ENCODE measurements at regions not wholly inside any gene's neighbourhood (a gene's known extent, or its start where the extent isn't known, plus 50 kb on each side); places are given as distances from the start of the nearest gene placed in this dataset.

GRCh38 chr10:107554333-107554732 is 389.8 kb upstream of the SORCS1 start:
- Histone ChIP-seq H3K9me3 (ENCODE audit: control insufficient read depth in 2 of 2, low read length in 2 of 2) (no peaks in the 10 kb centered on the region), H3K4me3 (ENCODE audit: low read length in 2 of 2) (no peak overlapping the region), H3K36me3 (ENCODE audit: control insufficient read depth in 2 of 2, insufficient read depth in 2 of 2, low read length in 2 of 2) (no peaks in the 10 kb centered on the region), H3K27me3 (ENCODE audit: control insufficient read depth in 1 of 2, insufficient read depth in 2 of 2, low read length in 2 of 2) (no peaks in the 10 kb centered on the region), H3K9ac (ENCODE audit: low read length in 2 of 2) (no peak overlapping the region), H3K4me1 (ENCODE audit: control insufficient read depth, insufficient read depth, low read length) (no peaks in the 10 kb centered on the region), H3K27ac (ENCODE audit: low read length) (no peak overlapping the region)

DNA sequence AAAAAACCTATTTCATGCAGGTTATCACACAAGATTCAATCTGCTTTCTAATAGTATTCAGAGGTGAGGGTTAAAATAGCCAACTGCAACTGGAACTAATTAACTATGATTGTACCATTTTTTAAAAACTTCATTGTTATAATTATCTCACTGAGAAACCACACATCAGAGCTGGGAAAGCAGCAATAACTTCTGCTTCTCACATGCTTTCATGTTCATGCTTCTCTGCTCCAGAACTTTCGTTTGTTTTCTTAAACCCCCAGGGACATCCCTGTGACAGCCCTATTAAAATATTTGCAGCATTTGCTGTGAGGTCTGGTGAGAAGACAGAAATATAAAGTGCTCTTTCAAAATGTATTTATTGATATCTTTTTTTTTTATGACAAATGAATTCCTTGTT is 389.0 kb upstream of the SORCS1 start:
- Histone ChIP-seq H3K4me3 (ENCODE audit: low read length in 2 of 2) (no peak overlapping the region), H3K9ac (ENCODE audit: low read length in 2 of 2) (no peak overlapping the region), H3K4me1 (ENCODE audit: control insufficient read depth, insufficient read depth, low read length) (no peaks in the 10 kb centered on the region), H3K27me3 (ENCODE audit: control insufficient read depth in 1 of 2, insufficient read depth in 2 of 2, low read length in 2 of 2) (no peaks in the 10 kb centered on the region), H3K36me3 (ENCODE audit: control insufficient read depth in 2 of 2, insufficient read depth in 2 of 2, low read length in 2 of 2) (no peaks in the 10 kb centered on the region), H3K27ac (ENCODE audit: low read length) (no peak overlapping the region), H3K9me3 (ENCODE audit: control insufficient read depth in 2 of 2, low read length in 2 of 2) (peaks cover 0 to 2% of the 10 kb centered on the region in 2 donors)

- no peaks in the 10 kb centered on the region for H3K4me1 ChIP-seq (ENCODE audit: control insufficient read depth, insufficient read depth, low read length)
- no peak overlapping the region for H3K27ac ChIP-seq (ENCODE audit: low read length)
- H3K36me3 ChIP-seq (ENCODE audit: control insufficient read depth in 2 of 2, insufficient read depth in 2 of 2, low read length in 2 of 2), result no peaks in the 10 kb centered on the region
- no peak overlapping the region for H3K9ac ChIP-seq (ENCODE audit: low read length in 2 of 2)
- H3K9me3 ChIP-seq (ENCODE audit: control insufficient read depth in 2 of 2, low read length in 2 of 2), result peaks cover 0 to 2% of the 10 kb centered on the region in 2 donors
- no peaks in the 10 kb centered on the region for H3K27me3 ChIP-seq (ENCODE audit: control insufficient read depth in 1 of 2, insufficient read depth in 2 of 2, low read length in 2 of 2)
- no peak overlapping the region for H3K4me3 ChIP-seq (ENCODE audit: low read length in 2 of 2)
Measured at GRCh38 chr10:107552963-107553362, 388.5 kb upstream of the SORCS1 start.

GRCh38 chr10:107548301-107548700 is 383.8 kb upstream of the SORCS1 start:
- Histone ChIP-seq H3K9me3 (ENCODE audit: control insufficient read depth in 2 of 2, low read length in 2 of 2) (peaks cover 0 to 2% of the 10 kb centered on the region in 2 donors), H3K9ac (ENCODE audit: low read length in 2 of 2) (no peak overlapping the region), H3K4me1 (ENCODE audit: control insufficient read depth, insufficient read depth, low read length) (no peaks in the 10 kb centered on the region), H3K4me3 (ENCODE audit: low read length in 2 of 2) (no peak overlapping the region), H3K27me3 (ENCODE audit: control insufficient read depth in 1 of 2, insufficient read depth in 2 of 2, low read length in 2 of 2) (no peaks in the 10 kb centered on the region), H3K27ac (ENCODE audit: low read length) (no peak overlapping the region), H3K36me3 (ENCODE audit: control insufficient read depth in 2 of 2, insufficient read depth in 2 of 2, low read length in 2 of 2) (no peaks in the 10 kb centered on the region)

DNA sequence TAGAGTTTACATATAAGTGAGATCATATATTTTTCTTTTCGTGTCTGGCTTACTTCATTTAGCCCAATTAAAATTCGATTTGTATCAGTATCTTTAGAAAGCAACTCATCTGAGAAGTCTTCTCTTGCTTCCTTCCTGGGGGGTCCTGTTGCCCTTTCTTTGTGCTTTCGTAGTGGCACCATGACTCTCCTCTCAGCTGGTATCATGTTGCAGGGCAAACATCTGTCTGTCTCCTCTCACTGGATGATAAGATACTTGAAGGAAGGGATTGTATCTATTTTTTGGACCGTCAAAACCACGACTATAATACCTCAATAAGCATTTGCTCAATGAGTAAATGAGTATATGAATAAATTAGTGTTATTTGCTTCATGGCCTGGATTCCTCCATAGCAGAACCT is 382.5 kb upstream of the SORCS1 start:
- H3K27ac ChIP-seq (ENCODE audit: low read length), result no peak overlapping the region
- H3K9me3 ChIP-seq (ENCODE audit: control insufficient read depth in 2 of 2, low read length in 2 of 2), result peaks cover 0 to 2% of the 10 kb centered on the region in 2 donors
- no peaks in the 10 kb centered on the region for H3K36me3 ChIP-seq (ENCODE audit: control insufficient read depth in 2 of 2, insufficient read depth in 2 of 2, low read length in 2 of 2)
- no peaks in the 10 kb centered on the region for H3K27me3 ChIP-seq (ENCODE audit: control insufficient read depth in 1 of 2, insufficient read depth in 2 of 2, low read length in 2 of 2)
- H3K9ac ChIP-seq (ENCODE audit: low read length in 2 of 2), result no peak overlapping the region
- H3K4me1 ChIP-seq (ENCODE audit: control insufficient read depth, insufficient read depth, low read length), result no peaks in the 10 kb centered on the region
- no peak overlapping the region for H3K4me3 ChIP-seq (ENCODE audit: low read length in 2 of 2)

DNA sequence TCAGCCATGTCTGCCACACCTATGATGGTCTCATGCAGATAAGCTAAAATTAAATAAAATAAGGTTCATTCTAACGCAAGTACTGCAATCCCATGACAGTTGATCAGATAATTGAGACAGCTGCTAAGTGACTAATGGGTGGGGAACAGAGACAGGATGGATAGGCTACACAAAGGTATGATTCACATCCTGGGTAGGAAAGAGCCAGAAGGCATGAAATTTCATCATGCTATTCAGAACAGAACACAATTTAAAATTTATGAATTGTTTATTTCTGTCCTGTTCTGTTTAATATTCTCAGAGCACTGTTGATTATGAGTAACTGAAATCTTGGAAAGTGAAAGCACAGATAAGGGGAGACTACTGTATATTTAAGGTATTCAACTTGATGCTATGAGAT is 381.8 kb upstream of the SORCS1 start:
- H3K4me1 ChIP-seq (ENCODE audit: control insufficient read depth, insufficient read depth, low read length), result no peaks in the 10 kb centered on the region

DNA sequence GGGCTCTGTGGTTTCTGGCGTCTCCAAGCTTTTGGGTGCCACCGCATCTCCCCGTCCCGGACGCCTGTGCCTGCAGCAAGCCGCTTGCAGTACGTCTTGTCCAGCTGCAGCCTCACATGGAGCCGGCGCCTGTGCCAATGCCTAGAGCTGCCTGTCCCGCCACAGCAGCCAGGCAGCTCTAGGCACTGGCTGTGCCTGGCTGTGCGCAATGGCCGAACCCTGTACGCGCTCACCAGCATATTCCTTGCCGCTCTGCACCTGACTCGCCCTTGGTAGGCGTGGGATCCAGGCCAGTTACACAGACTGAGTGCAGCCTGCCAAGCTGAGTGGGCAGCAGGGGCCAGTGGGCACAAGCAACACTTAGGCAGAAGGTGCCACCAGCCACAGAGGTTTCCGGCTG is 381.2 kb upstream of the SORCS1 start:
- no peak overlapping the region for H3K27ac ChIP-seq (ENCODE audit: low read length)
- H3K4me1 ChIP-seq (ENCODE audit: control insufficient read depth, insufficient read depth, low read length), result no peaks in the 10 kb centered on the region
- H3K36me3 ChIP-seq (ENCODE audit: control insufficient read depth in 2 of 2, insufficient read depth in 2 of 2, low read length in 2 of 2), result no peaks in the 10 kb centered on the region
- H3K9ac ChIP-seq (ENCODE audit: low read length in 2 of 2), result no peak overlapping the region
- no peaks in the 10 kb centered on the region for H3K27me3 ChIP-seq (ENCODE audit: control insufficient read depth in 1 of 2, insufficient read depth in 2 of 2, low read length in 2 of 2)
- H3K4me3 ChIP-seq (ENCODE audit: low read length in 2 of 2), result no peak overlapping the region
- peaks cover 0 to 2% of the 10 kb centered on the region in 2 donors for H3K9me3 ChIP-seq (ENCODE audit: control insufficient read depth in 2 of 2, low read length in 2 of 2)

More for the DNA sequence above, 381.8 kb upstream of the SORCS1 start:
- Histone ChIP-seq H3K9me3 (ENCODE audit: control insufficient read depth in 2 of 2, low read length in 2 of 2) (peaks cover 0 to 2% of the 10 kb centered on the region in 2 donors), H3K27ac (ENCODE audit: low read length) (no peak overlapping the region), H3K4me3 (ENCODE audit: low read length in 2 of 2) (no peak overlapping the region), H3K27me3 (ENCODE audit: control insufficient read depth in 1 of 2, insufficient read depth in 2 of 2, low read length in 2 of 2) (no peaks in the 10 kb centered on the region), H3K36me3 (ENCODE audit: control insufficient read depth in 2 of 2, insufficient read depth in 2 of 2, low read length in 2 of 2) (no peaks in the 10 kb centered on the region), H3K9ac (ENCODE audit: low read length in 2 of 2) (no peak overlapping the region)

GRCh38 chr10:107544706-107545520 is 380.4 kb upstream of the SORCS1 start:
- no peaks in the 10 kb centered on the region for H3K4me1 ChIP-seq (ENCODE audit: control insufficient read depth, insufficient read depth, low read length)
- H3K27ac ChIP-seq (ENCODE audit: low read length), result no peak overlapping the region
- H3K36me3 ChIP-seq (ENCODE audit: control insufficient read depth in 2 of 2, insufficient read depth in 2 of 2, low read length in 2 of 2), result no peaks in the 10 kb centered on the region
- no peak overlapping the region for H3K4me3 ChIP-seq (ENCODE audit: low read length in 2 of 2)
- no peaks in the 10 kb centered on the region for H3K27me3 ChIP-seq (ENCODE audit: control insufficient read depth in 1 of 2, insufficient read depth in 2 of 2, low read length in 2 of 2)
- H3K9ac ChIP-seq (ENCODE audit: low read length in 2 of 2), result no peak overlapping the region
- peaks cover 0 to 2% of the 10 kb centered on the region in 2 donors for H3K9me3 ChIP-seq (ENCODE audit: control insufficient read depth in 2 of 2, low read length in 2 of 2)

DNA sequence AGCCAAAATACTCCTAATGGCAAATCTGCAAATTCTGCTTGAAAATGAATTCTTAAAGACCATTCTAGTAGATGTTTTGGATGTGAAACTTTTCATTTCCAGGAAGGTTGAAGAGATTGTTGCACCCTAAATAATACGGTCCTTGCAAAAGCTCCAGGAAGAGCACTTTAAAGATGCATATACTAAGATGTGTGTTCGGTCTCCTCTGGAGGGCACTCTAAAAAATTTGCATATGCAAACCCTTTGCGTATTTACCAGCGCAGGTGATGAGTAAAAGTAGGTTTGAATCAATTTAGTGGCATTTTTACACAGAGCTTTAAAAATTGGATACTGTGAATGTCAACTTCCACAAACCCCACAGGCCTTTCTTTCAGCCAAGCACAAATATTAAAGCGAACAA is 378.1 kb upstream of the SORCS1 start:
- H3K4me1 ChIP-seq (ENCODE audit: control insufficient read depth, insufficient read depth, low read length), result no peaks in the 10 kb centered on the region
- H3K9me3 ChIP-seq (ENCODE audit: control insufficient read depth in 2 of 2, low read length in 2 of 2), result no peaks in the 10 kb centered on the region
- no peak overlapping the region for H3K27ac ChIP-seq (ENCODE audit: low read length)
- no peaks in the 10 kb centered on the region for H3K27me3 ChIP-seq (ENCODE audit: control insufficient read depth in 1 of 2, insufficient read depth in 2 of 2, low read length in 2 of 2)
- no peak overlapping the region for H3K9ac ChIP-seq (ENCODE audit: low read length in 2 of 2)
- no peaks in the 10 kb centered on the region for H3K36me3 ChIP-seq (ENCODE audit: control insufficient read depth in 2 of 2, insufficient read depth in 2 of 2, low read length in 2 of 2)
- no peak overlapping the region for H3K4me3 ChIP-seq (ENCODE audit: low read length in 2 of 2)

- Histone ChIP-seq H3K9me3 (ENCODE audit: control insufficient read depth in 2 of 2, low read length in 2 of 2) (no peaks in the 10 kb centered on the region), H3K4me3 (ENCODE audit: low read length in 2 of 2) (no peak overlapping the region), H3K27me3 (ENCODE audit: control insufficient read depth in 1 of 2, insufficient read depth in 2 of 2, low read length in 2 of 2) (no peaks in the 10 kb centered on the region), H3K27ac (ENCODE audit: low read length) (no peak overlapping the region), H3K4me1 (ENCODE audit: control insufficient read depth, insufficient read depth, low read length) (no peaks in the 10 kb centered on the region), H3K9ac (ENCODE audit: low read length in 2 of 2) (no peak overlapping the region), H3K36me3 (ENCODE audit: control insufficient read depth in 2 of 2, insufficient read depth in 2 of 2, low read length in 2 of 2) (no peaks in the 10 kb centered on the region)
Measured at GRCh38 chr10:107542016-107542415, 377.5 kb upstream of the SORCS1 start.

- H3K9me3 ChIP-seq (ENCODE audit: control insufficient read depth in 2 of 2, low read length in 2 of 2), result no peaks in the 10 kb centered on the region
- H3K27me3 ChIP-seq (ENCODE audit: control insufficient read depth in 1 of 2, insufficient read depth in 2 of 2, low read length in 2 of 2), result no peaks in the 10 kb centered on the region
- no peak overlapping the region for H3K9ac ChIP-seq (ENCODE audit: low read length in 2 of 2)
- H3K27ac ChIP-seq (ENCODE audit: low read length), result no peak overlapping the region
- no peaks in the 10 kb centered on the region for H3K4me1 ChIP-seq (ENCODE audit: control insufficient read depth, insufficient read depth, low read length)
- no peak overlapping the region for H3K4me3 ChIP-seq (ENCODE audit: low read length in 2 of 2)
- H3K36me3 ChIP-seq (ENCODE audit: control insufficient read depth in 2 of 2, insufficient read depth in 2 of 2, low read length in 2 of 2), result no peaks in the 10 kb centered on the region
Measured at GRCh38 chr10:107540981-107541380, 376.5 kb upstream of the SORCS1 start.

Measured in stomach smooth muscle (tissue), 2 donors.